ENCODE measurements at regions not wholly inside any gene's neighbourhood (a gene's known extent, or its start where the extent isn't known, plus 50 kb on each side); places are given as distances from the start of the nearest gene placed in this dataset.

DNA sequence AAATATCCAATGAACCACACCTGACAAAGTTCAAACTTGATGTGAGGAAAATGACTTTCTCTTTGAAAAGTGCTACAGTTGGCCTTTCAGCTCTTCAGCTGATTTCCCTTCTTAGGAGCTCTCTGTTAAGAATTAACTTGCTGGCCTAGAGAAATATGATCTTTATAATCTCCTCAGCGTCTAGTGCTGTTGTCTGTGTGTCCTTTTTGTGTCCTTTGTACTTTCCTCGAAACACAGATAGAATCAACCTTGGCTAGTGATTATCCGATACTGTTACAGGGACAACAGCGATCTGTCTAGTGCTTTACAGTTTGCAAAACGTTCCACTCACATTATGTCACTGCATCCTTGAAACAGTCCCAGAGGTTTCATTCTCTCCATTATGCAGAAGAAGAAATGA is 162.8 kb upstream of the RMST start:
- Histone ChIP-seq H3K79me2 (ENCODE audit: low read depth) (no peaks in the 10 kb centered on the region), H4K20me1 (ENCODE audit: insufficient read depth) (no peaks in the 10 kb centered on the region), H3K36me3 (ENCODE audit: low read depth) (no peaks in the 10 kb centered on the region), H3F3A (ENCODE audit: insufficient read depth, low read depth) (no peaks in the 10 kb centered on the region), H2AFZ (no peak overlapping the region), H3K27ac (no peak overlapping the region), H3K9me3 (ENCODE audit: insufficient read depth, low read depth) (no peaks in the 10 kb centered on the region), H3K4me1 (replicated peaks; ENCODE audit: insufficient read depth) (no peaks in the 10 kb centered on the region), H3K4me2 (no peak overlapping the region), H3K4me3 (no peak overlapping the region), H3K27me3 (ENCODE audit: insufficient read depth, low read depth) (no peaks in the 10 kb centered on the region), H3K9me2 (ENCODE audit: insufficient read depth) (no peaks in the 10 kb centered on the region)
- intact Hi-C loops (cut with micrococcal nuclease; ENCODE audit: unreplicated experiment): no loop called here
- ChIA-PET CTCF (no interaction called here), POLR2A (ENCODE audit: unreplicated experiment) (no interaction called here)
- DNase-seq: no peak
- no peak for TF ChIP-seq EZH2 (IDR thresholded peaks at IDR 0.05; ENCODE audit: low read depth)
- TF ChIP-seq, protein P1, sequence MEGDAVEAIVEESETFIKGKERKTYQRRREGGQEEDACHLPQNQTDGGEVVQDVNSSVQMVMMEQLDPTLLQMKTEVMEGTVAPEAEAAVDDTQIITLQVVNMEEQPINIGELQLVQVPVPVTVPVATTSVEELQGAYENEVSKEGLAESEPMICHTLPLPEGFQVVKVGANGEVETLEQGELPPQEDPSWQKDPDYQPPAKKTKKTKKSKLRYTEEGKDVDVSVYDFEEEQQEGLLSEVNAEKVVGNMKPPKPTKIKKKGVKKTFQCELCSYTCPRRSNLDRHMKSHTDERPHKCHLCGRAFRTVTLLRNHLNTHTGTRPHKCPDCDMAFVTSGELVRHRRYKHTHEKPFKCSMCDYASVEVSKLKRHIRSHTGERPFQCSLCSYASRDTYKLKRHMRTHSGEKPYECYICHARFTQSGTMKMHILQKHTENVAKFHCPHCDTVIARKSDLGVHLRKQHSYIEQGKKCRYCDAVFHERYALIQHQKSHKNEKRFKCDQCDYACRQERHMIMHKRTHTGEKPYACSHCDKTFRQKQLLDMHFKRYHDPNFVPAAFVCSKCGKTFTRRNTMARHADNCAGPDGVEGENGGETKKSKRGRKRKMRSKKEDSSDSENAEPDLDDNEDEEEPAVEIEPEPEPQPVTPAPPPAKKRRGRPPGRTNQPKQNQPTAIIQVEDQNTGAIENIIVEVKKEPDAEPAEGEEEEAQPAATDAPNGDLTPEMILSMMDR (conservative IDR thresholded peaks at IDR 0.05): no peak
- no TSS peak for BruUV-seq (replicated peaks)

DNA sequence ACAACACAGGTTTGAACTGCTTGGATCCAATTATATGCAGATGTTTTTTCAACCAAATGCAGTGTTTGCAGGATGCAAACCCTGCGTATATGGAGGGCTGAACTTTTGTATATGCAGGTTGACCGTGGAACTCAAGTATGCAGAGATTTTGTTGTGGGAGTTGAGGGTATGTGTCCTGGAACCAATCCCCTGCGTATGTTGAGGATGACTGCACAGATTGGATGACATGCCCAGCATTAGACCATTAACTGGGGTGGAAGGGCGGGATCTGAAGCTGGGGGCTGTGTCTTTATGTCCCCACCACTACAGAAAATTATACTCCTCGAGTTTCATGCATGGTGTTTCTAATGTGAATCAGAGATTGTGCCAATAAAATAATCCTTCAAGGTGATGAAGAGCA is 162.2 kb upstream of the RMST start:
- no peaks in the 10 kb centered on the region for H3F3A ChIP-seq (ENCODE audit: insufficient read depth, low read depth)
- H3K79me2 ChIP-seq (ENCODE audit: low read depth): no peaks in the 10 kb centered on the region
- ChIA-PET CTCF (no interaction called here), POLR2A (ENCODE audit: unreplicated experiment) (no interaction called here)
- no peaks in the 10 kb centered on the region for H3K4me1 ChIP-seq (replicated peaks; ENCODE audit: insufficient read depth)
- no peak overlapping the region for H3K4me3 ChIP-seq
- H2AFZ ChIP-seq: no peak overlapping the region
- no peak for DNase-seq
- BruUV-seq (replicated peaks): no TSS peak
- H3K9me2 ChIP-seq (ENCODE audit: insufficient read depth): no peaks in the 10 kb centered on the region
- intact Hi-C loops (cut with micrococcal nuclease; ENCODE audit: unreplicated experiment): no loop called here
- H3K36me3 ChIP-seq (ENCODE audit: low read depth): no peaks in the 10 kb centered on the region
- no peak overlapping the region for H3K4me2 ChIP-seq
- no peaks in the 10 kb centered on the region for H4K20me1 ChIP-seq (ENCODE audit: insufficient read depth)
- no peaks in the 10 kb centered on the region for H3K9me3 ChIP-seq (ENCODE audit: insufficient read depth, low read depth)
- no peaks in the 10 kb centered on the region for H3K27me3 ChIP-seq (ENCODE audit: insufficient read depth, low read depth)
- no peak for TF ChIP-seq EZH2 (IDR thresholded peaks at IDR 0.05; ENCODE audit: low read depth)
- H3K27ac ChIP-seq: no peak overlapping the region

DNA sequence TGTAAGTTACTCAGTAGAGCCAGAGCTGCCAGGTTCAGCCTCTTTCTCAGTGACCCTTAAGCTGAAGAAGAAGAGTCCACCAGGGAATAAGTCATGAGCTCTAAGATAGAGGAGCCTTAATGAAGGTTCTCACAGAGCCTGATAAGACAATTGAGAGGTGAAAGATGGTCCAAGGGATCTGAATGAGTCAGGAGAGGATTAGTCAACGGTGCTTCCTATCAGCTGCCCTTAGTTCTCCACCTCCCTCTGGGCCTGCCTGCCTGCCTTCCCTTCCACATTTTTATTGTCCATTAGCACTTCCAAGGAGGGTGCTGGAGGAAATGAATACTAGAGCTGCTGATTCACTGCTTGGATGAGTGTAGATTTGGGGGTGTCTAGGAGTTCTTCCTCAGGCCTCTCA is 161.7 kb upstream of the RMST start:
- DNase-seq: no peak
- Histone ChIP-seq H3K9me2 (ENCODE audit: insufficient read depth) (no peaks in the 10 kb centered on the region), H3K4me2 (no peak overlapping the region), H2AFZ (no peak overlapping the region), H3K27ac (no peak overlapping the region), H3K4me1 (replicated peaks; ENCODE audit: insufficient read depth) (no peaks in the 10 kb centered on the region), H4K20me1 (ENCODE audit: insufficient read depth) (no peaks in the 10 kb centered on the region), H3F3A (ENCODE audit: insufficient read depth, low read depth) (no peaks in the 10 kb centered on the region), H3K36me3 (ENCODE audit: low read depth) (no peaks in the 10 kb centered on the region), H3K79me2 (ENCODE audit: low read depth) (no peaks in the 10 kb centered on the region), H3K9me3 (ENCODE audit: insufficient read depth, low read depth) (no peaks in the 10 kb centered on the region), H3K4me3 (no peak overlapping the region), H3K27me3 (ENCODE audit: insufficient read depth, low read depth) (no peaks in the 10 kb centered on the region)
- no peak for TF ChIP-seq EZH2 (IDR thresholded peaks at IDR 0.05; ENCODE audit: low read depth)
- TF ChIP-seq, protein P1 (conservative IDR thresholded peaks at IDR 0.05): no peak
- ChIA-PET POLR2A (ENCODE audit: unreplicated experiment) (no interaction called here), CTCF (no interaction called here)
- intact Hi-C loops (cut with micrococcal nuclease; ENCODE audit: unreplicated experiment): no loop called here
- no TSS peak for BruUV-seq (replicated peaks)

DNA sequence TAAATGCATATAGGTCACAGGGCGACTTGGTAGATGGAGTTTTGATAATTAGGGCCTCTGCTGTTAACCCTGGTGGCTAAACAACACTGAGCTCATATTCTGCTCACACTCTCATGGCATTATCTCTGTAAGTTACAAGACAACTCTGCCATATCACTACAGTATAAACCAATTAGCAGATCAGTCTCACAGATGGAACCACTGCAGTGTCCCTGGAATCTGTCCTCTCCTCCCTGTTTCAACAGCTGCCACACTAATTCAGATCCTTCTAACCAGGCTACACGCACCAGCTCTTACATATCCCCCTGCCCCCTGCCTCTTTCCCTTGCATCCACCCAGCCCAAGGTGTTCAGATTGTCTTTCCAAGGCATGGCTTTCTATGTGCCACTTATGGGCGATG is 161.0 kb upstream of the RMST start:
- H3K9me2 ChIP-seq (ENCODE audit: insufficient read depth): no peaks in the 10 kb centered on the region
- H3K4me3 ChIP-seq: no peak overlapping the region
- H3K36me3 ChIP-seq (ENCODE audit: low read depth): no peaks in the 10 kb centered on the region
- H3K79me2 ChIP-seq (ENCODE audit: low read depth): no peaks in the 10 kb centered on the region
- no TSS peak for BruUV-seq (replicated peaks)
- no peaks in the 10 kb centered on the region for H3K27me3 ChIP-seq (ENCODE audit: insufficient read depth, low read depth)
- H3K4me2 ChIP-seq: no peak overlapping the region
- no peaks in the 10 kb centered on the region for H4K20me1 ChIP-seq (ENCODE audit: insufficient read depth)
- H3F3A ChIP-seq (ENCODE audit: insufficient read depth, low read depth): no peaks in the 10 kb centered on the region
- TF ChIP-seq EZH2 (IDR thresholded peaks at IDR 0.05; ENCODE audit: low read depth): no peak
- TF ChIP-seq, protein P1 (conservative IDR thresholded peaks at IDR 0.05): no peak
- H3K9me3 ChIP-seq (ENCODE audit: insufficient read depth, low read depth): no peaks in the 10 kb centered on the region
- H3K4me1 ChIP-seq (replicated peaks; ENCODE audit: insufficient read depth): no peaks in the 10 kb centered on the region
- no peak overlapping the region for H3K27ac ChIP-seq
- CTCF ChIA-PET: no interaction called here
- H2AFZ ChIP-seq: no peak overlapping the region
- no peak for DNase-seq
- intact Hi-C loops (cut with micrococcal nuclease; ENCODE audit: unreplicated experiment): no loop called here
- POLR2A ChIA-PET (ENCODE audit: unreplicated experiment): no interaction called here
